HG03469 (cell line): ENCODE measurements at regions not wholly inside any gene's neighbourhood (a gene's known extent, or its start where the extent isn't known, plus 50 kb on each side); places are given as distances from the start of the nearest gene placed in this dataset.
"Not testable (repeated sequence)": the region's sequence is repeated elsewhere in the genome, so short reads cannot be mapped to it uniquely, and the experiment has no call there.

ENCODE experiments used
- ATAC-seq: cut with Tn5 transposase; IDR thresholded peaks from one replicate; pipeline ENCODE4 v1.9.1; 2021; ENCODE audit warnings: mild to moderate bottlenecking, moderate library complexity, moderate number of reproducible peaks; ENCODE audit not compliant: unreplicated experiment

- ATAC-seq: no peak
Observed at GRCh38 chr3:178086144-178086825, 450.0 kb upstream of the KCNMB2 start.

GRCh38 chr3:178087376-178087775 is 448.9 kb upstream of the KCNMB2 start:
- no peak for ATAC-seq

- no peak for ATAC-seq
Observed at GRCh38 chr3:178088963-178089362, 447.3 kb upstream of the KCNMB2 start.

GRCh38 chr3:178090899-178091298 is 445.3 kb upstream of the KCNMB2 start:
- ATAC-seq: no peak

- no peak for ATAC-seq
Observed at GRCh38 chr3:178095522-178095921, 440.7 kb upstream of the KCNMB2 start.

- no peak for ATAC-seq
Observed at GRCh38 chr3:178096955-178097354, 439.3 kb upstream of the KCNMB2 start.

GRCh38 chr3:178097576-178097975 is 438.7 kb upstream of the KCNMB2 start:
- ATAC-seq: no peak

GRCh38 chr3:178099274-178099673 is 437.0 kb upstream of the KCNMB2 start:
- ATAC-seq: no peak

- ATAC-seq: no peak
Observed at GRCh38 chr3:178099862-178100261, 436.4 kb upstream of the KCNMB2 start.

- ATAC-seq: no peak
Observed at GRCh38 chr3:178100908-178101307, 435.3 kb upstream of the KCNMB2 start.

- no peak for ATAC-seq
Observed at GRCh38 chr3:178103140-178103539, 433.1 kb upstream of the KCNMB2 start.

GRCh38 chr3:178107804-178108203 is 428.4 kb upstream of the KCNMB2 start:
- no peak for ATAC-seq

- no peak for ATAC-seq
Observed at GRCh38 chr3:178109691-178110090, 426.5 kb upstream of the KCNMB2 start.

- no peak for ATAC-seq
Observed at GRCh38 chr3:178112134-178112533, 424.1 kb upstream of the KCNMB2 start.

GRCh38 chr3:178112552-178112951 is 423.7 kb upstream of the KCNMB2 start:
- ATAC-seq: not testable (repeated sequence)

- ATAC-seq: no peak
Observed at GRCh38 chr3:178117641-178118040, 418.6 kb upstream of the KCNMB2 start.

GRCh38 chr3:178119608-178120295 is 416.5 kb upstream of the KCNMB2 start:
- ATAC-seq: not testable (repeated sequence)

GRCh38 chr3:178120367-178120766 is 415.9 kb upstream of the KCNMB2 start:
- no peak for ATAC-seq

- ATAC-seq: no peak
Observed at GRCh38 chr3:178126686-178127085, 409.6 kb upstream of the KCNMB2 start.

GRCh38 chr3:178127221-178127620 is 409.0 kb upstream of the KCNMB2 start:
- ATAC-seq: no peak

GRCh38 chr3:178129109-178129508 is 407.1 kb upstream of the KCNMB2 start:
- no peak for ATAC-seq

- ATAC-seq: no peak
Observed at GRCh38 chr3:178131801-178132200, 404.4 kb upstream of the KCNMB2 start.

GRCh38 chr3:178137206-178137605 is 399.0 kb upstream of the KCNMB2 start:
- ATAC-seq: no peak
